Ectodermal cell (in vitro differentiated cells): ENCODE measurements at regions not wholly inside any gene's neighbourhood (a gene's known extent, or its start where the extent isn't known, plus 50 kb on each side); places are given as distances from the start of the nearest gene placed in this dataset.
"Not testable (repeated sequence)": the region's sequence is repeated elsewhere in the genome, so short reads cannot be mapped to it uniquely, and the experiment has no call there.

Experiments used
- H3K27ac ChIP-seq: 2 replicates; pipeline ENCODE4 v1.7.0; 2013; ENCODE audit warnings: mild to moderate bottlenecking, low read depth, low read length; ENCODE audit not compliant: insufficient read depth, poor library complexity, severe bottlenecking
- H3K27me3 ChIP-seq: 2 replicates; pipeline ENCODE4 v1.7.0; 2013; ENCODE audit warnings: mild to moderate bottlenecking, low read length; ENCODE audit not compliant: insufficient read depth, control insufficient read depth, poor library complexity, severe bottlenecking
- H3K36me3 ChIP-seq: one replicate; pipeline ENCODE4 v1.7.0; 2013; ENCODE audit warnings: low read length; ENCODE audit not compliant: control insufficient read depth, insufficient read depth
- H3K4me1 ChIP-seq: one replicate; pipeline ENCODE4 v1.7.0; 2013; ENCODE audit warnings: low read length; ENCODE audit not compliant: control insufficient read depth, insufficient read depth
- H3K4me3 ChIP-seq: 2 replicates; pipeline ENCODE4 v1.7.0; 2013; ENCODE audit warnings: low read depth, low read length, control low read depth; ENCODE audit not compliant: insufficient read depth
- H3K9me3 ChIP-seq: 2 replicates; pipeline ENCODE4 v1.7.0; 2013; ENCODE audit warnings: mild to moderate bottlenecking, low read length, moderate library complexity; ENCODE audit not compliant: control insufficient read depth
- whole genome bisulfite sequencing, 2 experiments: methylation state at CpG; one replicate each; pipeline ENCODE4 v1.1.7; 2013; ENCODE audit warnings: missing lambda C conversion rate in 2 of 2; 5-methylcytosine and 5-hydroxymethylcytosine counted together

GRCh38 chr7:53473371-53473770, 437.9 kb downstream of the POM121L12 start:
- H3K27ac ChIP-seq, result no peak overlapping the region
- no peaks in the 10 kb centered on the region for H3K9me3 ChIP-seq
- H3K4me1 ChIP-seq, result no peaks in the 10 kb centered on the region
- no peak overlapping the region for H3K4me3 ChIP-seq
- 78 to 90% methylated on average over 1 of the region's 1 CpG for WGBS, 2 experiments
- H3K36me3 ChIP-seq, result no peaks in the 10 kb centered on the region
- H3K27me3 ChIP-seq, result no peaks in the 10 kb centered on the region

GRCh38 chr7:53475776-53476175, 440.3 kb downstream of the POM121L12 start:
- Histone ChIP-seq H3K4me3 (no peak overlapping the region), H3K36me3 (no peaks in the 10 kb centered on the region), H3K9me3 (no peaks in the 10 kb centered on the region), H3K27me3 (no peaks in the 10 kb centered on the region), H3K27ac (no peak overlapping the region), H3K4me1 (no peaks in the 10 kb centered on the region)

GRCh38 chr7:53476566-53476965, 441.1 kb downstream of the POM121L12 start:
- no peaks in the 10 kb centered on the region for H3K27me3 ChIP-seq
- no peak overlapping the region for H3K4me3 ChIP-seq
- WGBS, 2 experiments, result 96 to 97% methylated on average over 3 of the region's 3 CpGs
- H3K27ac ChIP-seq, result no peak overlapping the region
- no peaks in the 10 kb centered on the region for H3K36me3 ChIP-seq
- no peaks in the 10 kb centered on the region for H3K4me1 ChIP-seq
- H3K9me3 ChIP-seq, result no peaks in the 10 kb centered on the region

- Histone ChIP-seq H3K27ac (no peak overlapping the region), H3K4me3 (no peak overlapping the region), H3K9me3 (no peaks in the 10 kb centered on the region), H3K4me1 (no peaks in the 10 kb centered on the region), H3K27me3 (no peaks in the 10 kb centered on the region), H3K36me3 (no peaks in the 10 kb centered on the region)
- 94 to 95% methylated on average over 4 to 5 of the region's 6 CpGs for WGBS, 2 experiments
Observed at GRCh38 chr7:53485354-53485753, 449.9 kb downstream of the POM121L12 start.

DNA sequence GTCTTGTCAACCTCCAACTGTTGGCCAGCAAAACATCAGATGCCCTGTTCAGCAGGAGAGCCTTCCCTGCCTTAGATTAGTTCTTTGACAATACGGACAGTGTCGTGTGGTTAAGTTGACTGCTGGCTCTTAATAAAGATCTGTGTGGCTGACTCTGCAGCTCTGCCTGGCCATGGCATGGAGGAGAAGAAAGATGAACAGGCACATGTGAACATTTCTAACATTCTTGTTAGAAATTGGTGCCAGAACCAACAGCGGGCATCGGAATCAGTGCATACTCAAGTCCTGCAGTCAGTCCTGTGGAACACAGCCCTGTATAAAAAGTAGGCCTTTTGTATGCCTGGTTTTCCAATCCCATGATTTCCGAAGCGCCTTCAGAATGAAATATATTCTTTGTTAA, 455.6 kb downstream of the POM121L12 start:
- Histone ChIP-seq H3K4me1 (no peaks in the 10 kb centered on the region), H3K27ac (no peak overlapping the region), H3K27me3 (no peaks in the 10 kb centered on the region), H3K36me3 (no peaks in the 10 kb centered on the region), H3K9me3 (no peaks in the 10 kb centered on the region), H3K4me3 (no peak overlapping the region)
- 92 to 99% methylated on average over 4 to 6 of the region's 6 CpGs for whole genome bisulfite sequencing, 2 experiments

- H3K4me3 ChIP-seq, H3K27me3 ChIP-seq, H3K36me3 ChIP-seq, H3K27ac ChIP-seq, H3K9me3 ChIP-seq, H3K4me1 ChIP-seq: not testable (repeated sequence)
- WGBS, 2 experiments, result 95 to 97% methylated on average over 20 of the region's 20 CpGs
Observed at GRCh38 chr7:53495181-53495580, 459.7 kb downstream of the POM121L12 start.

- Histone ChIP-seq H3K27ac (no peak overlapping the region), H3K27me3 (no peaks in the 10 kb centered on the region), H3K4me1 (no peaks in the 10 kb centered on the region), H3K36me3 (no peaks in the 10 kb centered on the region), H3K9me3 (no peaks in the 10 kb centered on the region), H3K4me3 (no peak overlapping the region)
- 100% methylated on average over 1 of the region's 1 CpG; no CpG with 5 or more reads in 1 of the 2 experiments for WGBS, 2 experiments
Observed at GRCh38 chr7:53500076-53500475, 464.6 kb downstream of the POM121L12 start.

DNA sequence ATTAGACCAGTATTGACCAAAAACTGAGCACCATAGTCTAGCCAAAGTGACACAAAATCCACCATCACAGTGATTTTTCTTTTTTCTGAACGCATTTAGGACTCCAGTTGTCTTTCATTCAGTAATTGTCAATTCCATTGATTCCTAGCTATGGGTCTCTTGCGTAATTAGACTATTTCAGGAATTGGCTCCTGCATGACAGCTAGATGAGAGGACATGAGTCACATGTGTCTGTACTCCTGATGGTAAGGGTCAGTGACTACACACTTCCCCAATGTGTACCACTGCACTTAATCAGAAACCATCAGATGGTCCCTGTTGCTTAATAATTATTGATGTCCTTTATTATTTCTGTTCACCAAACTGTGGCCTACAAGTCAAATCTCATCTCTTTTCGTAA, 469.5 kb downstream of the POM121L12 start:
- WGBS, 2 experiments, result 94 to 96% methylated on average over 3 of the region's 3 CpGs
- no peak overlapping the region for H3K4me3 ChIP-seq
- no peaks in the 10 kb centered on the region for H3K9me3 ChIP-seq

GRCh38 chr7:53518319-53518718, 482.9 kb downstream of the POM121L12 start:
- Histone ChIP-seq H3K4me3 (no peak overlapping the region), H3K36me3 (no peaks in the 10 kb centered on the region), H3K27me3 (no peaks in the 10 kb centered on the region), H3K9me3 (no peaks in the 10 kb centered on the region), H3K27ac (no peak overlapping the region), H3K4me1 (no peaks in the 10 kb centered on the region)

More for the DNA sequence above, 469.5 kb downstream of the POM121L12 start:
- H3K36me3 ChIP-seq, result no peaks in the 10 kb centered on the region
- no peaks in the 10 kb centered on the region for H3K4me1 ChIP-seq
- H3K27me3 ChIP-seq, result no peaks in the 10 kb centered on the region
- H3K27ac ChIP-seq, result no peak overlapping the region

- Histone ChIP-seq H3K4me1 (no peaks in the 10 kb centered on the region), H3K27me3 (no peaks in the 10 kb centered on the region), H3K9me3 (no peaks in the 10 kb centered on the region), H3K27ac (no peak overlapping the region), H3K36me3 (no peaks in the 10 kb centered on the region), H3K4me3 (no peak overlapping the region)
- WGBS, 2 experiments, result 95 to 99% methylated on average over 5 of the region's 5 CpGs
Observed at GRCh38 chr7:53520841-53521240, 485.4 kb downstream of the POM121L12 start.

DNA sequence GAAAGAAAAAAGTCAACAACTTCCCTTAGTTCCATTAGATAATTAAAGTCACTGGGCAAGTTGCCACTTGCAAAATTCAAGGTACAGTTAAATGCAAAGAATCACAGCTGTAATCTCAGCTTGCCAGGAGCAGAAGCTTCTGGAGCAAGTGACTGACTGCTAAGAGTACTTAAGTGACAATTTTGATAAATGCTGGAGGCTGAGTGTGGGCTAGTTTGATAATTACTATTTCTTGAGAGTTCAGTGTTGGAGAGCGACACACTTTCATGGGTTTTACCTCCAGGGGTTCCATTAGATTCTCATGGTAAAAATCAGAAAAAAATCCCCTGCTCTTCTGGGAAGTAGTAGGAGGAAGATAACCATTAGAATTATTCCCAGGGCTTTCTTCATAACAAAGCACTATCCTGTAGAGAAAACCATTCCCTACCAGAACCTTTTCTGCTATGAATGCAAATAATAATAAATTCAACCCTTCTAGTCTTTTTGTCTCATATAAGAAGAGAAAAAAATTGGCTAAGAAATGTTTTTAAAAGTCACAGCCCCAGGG, 486.3 kb downstream of the POM121L12 start:
- Histone ChIP-seq H3K4me1 (no peaks in the 10 kb centered on the region), H3K36me3 (no peaks in the 10 kb centered on the region), H3K9me3 (no peaks in the 10 kb centered on the region), H3K4me3 (no peak overlapping the region), H3K27me3 (no peaks in the 10 kb centered on the region), H3K27ac (no peak overlapping the region)
- WGBS, 2 experiments, result 92 to 100% methylated on average over 1 of the region's 1 CpG
